ENCODE measurements at regions not wholly inside any gene's neighbourhood (a gene's known extent, or its start where the extent isn't known, plus 50 kb on each side); places are given as distances from the start of the nearest gene placed in this dataset.

- no peaks in the 10 kb centered on the region for H3K79me2 ChIP-seq (ENCODE audit: control insufficient read depth, insufficient read depth, low read length)
- POLR2A ChIA-PET = no interaction called here
- Mint-ChIP-seq H3K4me1 (no peaks in the 10 kb centered on the region), H3K9me3 (ENCODE audit: insufficient read depth) (no peaks in the 10 kb centered on the region), H3K4me3 (no peak overlapping the region), H3K27ac (no peak overlapping the region), H3K27me3 (no peaks in the 10 kb centered on the region)
- H4K20me1 ChIP-seq (ENCODE audit: control insufficient read depth, insufficient read depth, low read length, poor library complexity, severe bottlenecking) = no peaks in the 10 kb centered on the region
- no peak overlapping the region for H2AFZ ChIP-seq (ENCODE audit: insufficient read depth, low read depth, low read length, poor library complexity, severe bottlenecking)
- no peaks in the 10 kb centered on the region for H3K9me3 ChIP-seq (ENCODE audit: control extremely low read depth in 1 of 3, control insufficient read depth in 2 of 3, insufficient read depth in 1 of 3, low read length in 2 of 3)
- CTCF ChIA-PET = no interaction called here
- no peak overlapping the region for H3K9ac ChIP-seq (ENCODE audit: low read length)
- WGBS (ENCODE audit: insufficient coverage) = no CpG with 5 or more reads among the region's 2 CpGs
- TF ChIP-seq EZH2 (IDR thresholded peaks at IDR 0.05; ENCODE audit: borderline replicate concordance, insufficient read depth, low read depth, low read length, poor library complexity, severe bottlenecking) = no peak
- TF ChIP-seq CTCF (IDR thresholded peaks at IDR 0.05) = no peak
- DNase-seq (no peak), ATAC-seq (ENCODE audit: low read depth) (no peak)
- intact Hi-C loops (cut with micrococcal nuclease) = no loop called here
- no peak overlapping the region for H3K4me3 ChIP-seq (ENCODE audit: control extremely low read depth in 1 of 5, extremely low read depth in 1 of 5, insufficient read depth in 1 of 5, low read depth in 2 of 5, low read length in 4 of 5)
- H3K4me2 ChIP-seq (replicated peaks; ENCODE audit: low read depth, low read length, poor library complexity, severe bottlenecking) = no peak overlapping the region
- H3K27ac ChIP-seq (ENCODE audit: low read length in 2 of 2) = no peak overlapping the region
- H3K36me3 ChIP-seq (replicated peaks in 1 of 2; ENCODE audit: control extremely low read depth in 1 of 2, control insufficient read depth in 1 of 2, extremely low read depth in 1 of 2, insufficient read depth in 2 of 2, low read length in 1 of 2) = no peaks in the 10 kb centered on the region
- H3K4me1 ChIP-seq (ENCODE audit: control insufficient read depth in 2 of 2, insufficient read depth in 2 of 2, low read length in 2 of 2) = no peaks in the 10 kb centered on the region
- no peaks in the 10 kb centered on the region for H3K27me3 ChIP-seq (replicated peaks in 1 of 4; ENCODE audit: control extremely low read depth in 1 of 4, control insufficient read depth in 3 of 4, insufficient read depth in 4 of 4, low read length in 3 of 4)
Measured at GRCh38 chr4:111020961-111021360, 398.1 kb upstream of the PITX2 start.

GRCh38 chr4:111022758-111023157, 399.9 kb upstream of the PITX2 start:
- H4K20me1 ChIP-seq (ENCODE audit: control insufficient read depth, insufficient read depth, low read length, poor library complexity, severe bottlenecking) = no peaks in the 10 kb centered on the region
- WGBS (ENCODE audit: insufficient coverage) = 86% methylated on average over 1 of the region's 1 CpG
- ATAC-seq (ENCODE audit: low read depth) (no peak), DNase-seq (no peak)
- TF ChIP-seq CTCF (IDR thresholded peaks at IDR 0.05) (no peak), EZH2 (IDR thresholded peaks at IDR 0.05; ENCODE audit: borderline replicate concordance, insufficient read depth, low read depth, low read length, poor library complexity, severe bottlenecking) (no peak)
- Mint-ChIP-seq H3K4me3 (no peak overlapping the region), H3K9me3 (ENCODE audit: insufficient read depth) (no peaks in the 10 kb centered on the region), H3K27ac (no peak overlapping the region), H3K4me1 (no peaks in the 10 kb centered on the region), H3K27me3 (no peaks in the 10 kb centered on the region)
- H3K79me2 ChIP-seq (ENCODE audit: control insufficient read depth, insufficient read depth, low read length) = no peaks in the 10 kb centered on the region
- intact Hi-C loops (cut with micrococcal nuclease) = no loop called here
- no peak overlapping the region for H3K27ac ChIP-seq (ENCODE audit: low read length in 2 of 2)
- no peak overlapping the region for H3K4me2 ChIP-seq (replicated peaks; ENCODE audit: low read depth, low read length, poor library complexity, severe bottlenecking)
- H3K9me3 ChIP-seq (ENCODE audit: control extremely low read depth in 1 of 3, control insufficient read depth in 2 of 3, insufficient read depth in 1 of 3, low read length in 2 of 3) = no peaks in the 10 kb centered on the region
- H3K27me3 ChIP-seq (replicated peaks in 1 of 4; ENCODE audit: control extremely low read depth in 1 of 4, control insufficient read depth in 3 of 4, insufficient read depth in 4 of 4, low read length in 3 of 4) = no peaks in the 10 kb centered on the region
- CTCF ChIA-PET = no interaction called here
- H3K36me3 ChIP-seq (replicated peaks in 1 of 2; ENCODE audit: control extremely low read depth in 1 of 2, control insufficient read depth in 1 of 2, extremely low read depth in 1 of 2, insufficient read depth in 2 of 2, low read length in 1 of 2) = no peaks in the 10 kb centered on the region
- no peak overlapping the region for H3K9ac ChIP-seq (ENCODE audit: low read length)
- H2AFZ ChIP-seq (ENCODE audit: insufficient read depth, low read depth, low read length, poor library complexity, severe bottlenecking) = no peak overlapping the region
- H3K4me1 ChIP-seq (ENCODE audit: control insufficient read depth in 2 of 2, insufficient read depth in 2 of 2, low read length in 2 of 2) = no peaks in the 10 kb centered on the region
- POLR2A ChIA-PET = no interaction called here
- H3K4me3 ChIP-seq (ENCODE audit: control extremely low read depth in 1 of 5, extremely low read depth in 1 of 5, insufficient read depth in 1 of 5, low read depth in 2 of 5, low read length in 4 of 5) = no peak overlapping the region

Data from B cell (primary cell).